C4-2B (cell line): ENCODE measurements at regions not wholly inside any gene's neighbourhood (a gene's known extent, or its start where the extent isn't known, plus 50 kb on each side); places are given as distances from the start of the nearest gene placed in this dataset.

Source experiments
- CTCF ChIP-seq: fragments of 450-650 bp; conservative IDR thresholded peaks from 2 replicates; pipeline ENCODE4 v1.5.1; 2017; ENCODE audit warnings: mild to moderate bottlenecking
- ZFX ChIP-seq: fragments of 450-650 bp; IDR thresholded peaks from 2 replicates; pipeline ENCODE4 v1.6.1; 2017

- no peak for TF ChIP-seq CTCF
- TF ChIP-seq ZFX = no peak
Observed at GRCh38 chr13:68027306-68027705, 797.2 kb upstream of the PCDH9 start.
